ENCODE measurements at regions not wholly inside any gene's neighbourhood (a gene's known extent, or its start where the extent isn't known, plus 50 kb on each side); places are given as distances from the start of the nearest gene placed in this dataset.
A peak's percentile ranks its signal among the peaks of the same experiment; 100 is the strongest.

DNA sequence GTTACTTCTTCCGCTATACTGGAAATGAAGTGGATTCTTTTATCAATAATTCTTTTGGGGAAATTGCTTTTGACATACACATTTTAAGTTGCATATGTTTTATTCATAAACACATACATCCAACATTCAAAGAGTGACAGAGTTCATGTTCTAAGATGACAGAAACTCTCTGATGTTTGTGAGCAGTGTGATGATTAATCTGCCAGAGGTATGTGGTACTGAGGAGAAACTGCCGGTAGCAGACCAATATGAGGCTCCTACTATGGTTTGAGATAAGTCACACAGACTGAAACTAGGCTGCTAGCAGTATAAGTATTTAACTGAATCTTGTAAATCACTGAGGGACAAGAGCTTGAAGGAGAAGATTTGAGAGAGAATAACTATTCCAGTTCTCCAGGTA, 524.1 kb upstream of the SEMA3D start:
- DNase-seq (ENCODE audit: low read depth in 2 of 2), result no peak
- H3K4me3 ChIP-seq (replicated peaks in 1 of 2; ENCODE audit: low read depth in 2 of 2, low read length in 2 of 2), result no peak overlapping the region
- TF ChIP-seq, protein P1, sequence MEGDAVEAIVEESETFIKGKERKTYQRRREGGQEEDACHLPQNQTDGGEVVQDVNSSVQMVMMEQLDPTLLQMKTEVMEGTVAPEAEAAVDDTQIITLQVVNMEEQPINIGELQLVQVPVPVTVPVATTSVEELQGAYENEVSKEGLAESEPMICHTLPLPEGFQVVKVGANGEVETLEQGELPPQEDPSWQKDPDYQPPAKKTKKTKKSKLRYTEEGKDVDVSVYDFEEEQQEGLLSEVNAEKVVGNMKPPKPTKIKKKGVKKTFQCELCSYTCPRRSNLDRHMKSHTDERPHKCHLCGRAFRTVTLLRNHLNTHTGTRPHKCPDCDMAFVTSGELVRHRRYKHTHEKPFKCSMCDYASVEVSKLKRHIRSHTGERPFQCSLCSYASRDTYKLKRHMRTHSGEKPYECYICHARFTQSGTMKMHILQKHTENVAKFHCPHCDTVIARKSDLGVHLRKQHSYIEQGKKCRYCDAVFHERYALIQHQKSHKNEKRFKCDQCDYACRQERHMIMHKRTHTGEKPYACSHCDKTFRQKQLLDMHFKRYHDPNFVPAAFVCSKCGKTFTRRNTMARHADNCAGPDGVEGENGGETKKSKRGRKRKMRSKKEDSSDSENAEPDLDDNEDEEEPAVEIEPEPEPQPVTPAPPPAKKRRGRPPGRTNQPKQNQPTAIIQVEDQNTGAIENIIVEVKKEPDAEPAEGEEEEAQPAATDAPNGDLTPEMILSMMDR (IDR thresholded peaks at IDR 0.05; ENCODE audit: low read depth, low read length), result no peak

DNA sequence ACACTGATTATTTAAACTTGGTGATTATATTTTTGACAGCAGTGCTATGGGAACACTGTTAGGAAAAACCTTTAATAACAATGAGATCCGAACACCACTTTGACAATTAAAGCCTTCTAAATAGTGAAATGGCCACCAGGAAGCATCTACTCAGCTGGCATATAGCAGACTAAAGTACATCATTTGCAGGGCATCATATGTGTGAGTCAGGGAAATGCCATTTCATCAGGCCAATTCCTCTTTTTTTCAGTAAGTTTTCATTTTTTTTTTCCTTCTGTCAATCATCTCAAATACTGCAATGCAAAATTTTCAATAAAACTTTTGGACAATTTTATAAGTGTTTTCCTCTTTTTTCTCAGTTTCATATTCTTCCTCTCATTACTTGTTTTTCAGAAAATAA, 521.4 kb upstream of the SEMA3D start:
- no peak for DNase-seq (ENCODE audit: low read depth in 2 of 2)
- TF ChIP-seq, protein P1 (IDR thresholded peaks at IDR 0.05; ENCODE audit: low read depth, low read length), result no peak
- H3K4me3 ChIP-seq (replicated peaks in 1 of 2; ENCODE audit: low read depth in 2 of 2, low read length in 2 of 2), result no peak overlapping the region

DNA sequence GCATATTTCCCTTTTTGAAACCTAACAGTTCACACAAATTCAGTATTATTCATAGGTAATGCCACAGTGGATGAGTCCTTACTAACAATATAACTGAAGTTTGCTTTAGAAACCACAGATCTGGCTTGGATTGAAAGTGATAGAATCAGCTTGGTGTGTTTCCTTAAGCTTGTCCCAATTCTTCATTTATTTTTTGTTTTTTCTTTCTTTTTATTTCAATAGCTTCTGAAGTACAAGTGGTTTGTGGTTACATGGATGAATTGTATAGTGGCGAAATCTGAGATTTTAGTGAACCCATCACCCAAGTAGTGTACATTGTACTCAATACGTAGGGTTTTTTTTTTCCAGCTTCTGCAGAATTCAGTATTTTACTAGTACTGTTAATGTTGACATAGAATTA, 518.2 kb upstream of the SEMA3D start:
- TF ChIP-seq, protein P1 (IDR thresholded peaks at IDR 0.05; ENCODE audit: low read depth, low read length), result no peak
- no peak for DNase-seq (ENCODE audit: low read depth in 2 of 2)
- H3K4me3 ChIP-seq (replicated peaks in 1 of 2; ENCODE audit: low read depth in 2 of 2, low read length in 2 of 2), result no peak overlapping the region

DNA sequence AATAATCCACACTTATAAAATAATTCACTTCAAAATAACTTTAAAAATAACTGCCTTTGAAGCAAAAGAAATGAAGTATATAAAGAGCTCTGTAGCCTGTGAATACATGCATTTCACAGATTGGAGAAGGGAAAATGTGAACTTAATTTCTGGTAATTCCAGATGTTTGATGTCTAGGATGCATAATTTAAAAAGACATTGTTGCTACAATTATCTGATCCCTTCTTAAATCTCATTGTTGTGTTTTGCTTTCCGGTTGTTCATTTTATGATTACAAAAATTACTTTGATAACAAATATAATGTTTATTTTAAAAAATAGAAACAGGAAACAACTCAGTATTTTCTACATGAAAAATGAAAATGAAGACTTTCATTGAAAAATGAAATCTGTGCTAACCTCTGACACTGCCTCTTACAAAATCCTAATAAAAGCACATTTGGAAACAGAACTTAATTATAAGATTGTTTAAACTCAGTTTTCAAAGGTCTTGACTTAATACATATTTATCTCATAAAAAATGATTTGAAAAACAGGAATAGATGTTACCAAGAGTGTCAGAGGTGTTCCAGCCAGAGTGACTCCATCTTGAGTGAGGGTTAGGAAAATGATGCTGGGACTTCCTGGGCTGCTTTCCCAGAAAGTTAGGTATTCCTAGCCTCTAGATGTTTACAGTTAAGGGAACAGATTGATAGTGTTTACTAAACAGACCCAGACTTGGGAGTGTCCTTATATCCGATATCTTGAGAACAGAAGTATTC, 516.6 kb upstream of the SEMA3D start:
- TF ChIP-seq, protein P1 (IDR thresholded peaks at IDR 0.05; ENCODE audit: low read depth, low read length), result no peak
- no peak for DNase-seq (ENCODE audit: low read depth in 2 of 2)
- H3K4me3 ChIP-seq (replicated peaks in 1 of 2; ENCODE audit: low read depth in 2 of 2, low read length in 2 of 2), result no peak overlapping the region

DNA sequence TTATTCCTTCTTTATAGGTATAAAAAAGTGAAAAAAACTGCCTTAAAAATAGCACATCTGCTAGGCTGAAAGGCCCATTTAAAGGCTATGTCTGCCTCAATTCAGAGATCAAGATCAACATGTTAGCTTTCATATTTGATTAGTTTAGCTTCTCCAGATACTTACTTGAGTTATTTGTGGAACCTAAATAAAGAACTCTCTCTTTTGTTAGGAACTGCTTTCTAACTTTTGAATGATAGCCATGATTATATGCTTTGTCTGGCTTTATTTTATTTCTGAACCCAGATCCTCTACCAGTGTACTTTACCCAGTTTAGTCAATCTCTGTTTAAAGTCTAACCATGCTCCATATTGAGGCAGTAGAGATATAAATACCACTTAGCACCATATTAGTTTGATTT, 515.5 kb upstream of the SEMA3D start:
- DNase-seq (ENCODE audit: low read depth in 2 of 2), result no peak
- TF ChIP-seq, protein P1 (IDR thresholded peaks at IDR 0.05; ENCODE audit: low read depth, low read length), result no peak
- no peak overlapping the region for H3K4me3 ChIP-seq (replicated peaks in 1 of 2; ENCODE audit: low read depth in 2 of 2, low read length in 2 of 2)

DNA sequence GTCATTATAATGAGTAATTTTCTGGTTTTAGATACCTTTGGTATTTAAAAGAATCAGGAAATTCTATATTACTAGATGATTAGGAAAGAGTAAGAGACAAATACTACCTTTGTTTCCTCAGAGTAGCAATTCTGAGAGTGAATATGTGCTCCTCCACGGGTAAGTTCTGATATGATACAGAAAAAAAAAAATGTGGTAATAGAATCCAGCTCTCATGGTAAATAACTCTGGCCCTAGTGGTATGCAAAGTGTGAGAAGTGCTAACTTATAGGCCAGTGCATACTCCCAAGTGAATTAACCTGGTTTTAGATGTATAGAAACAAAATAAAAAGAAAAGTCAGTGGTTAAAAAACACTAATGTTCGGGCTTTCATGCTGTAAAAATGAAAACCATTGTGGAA, 512.6 kb upstream of the SEMA3D start:
- no peak for DNase-seq (ENCODE audit: low read depth in 2 of 2)
- TF ChIP-seq, protein P1 (IDR thresholded peaks at IDR 0.05; ENCODE audit: low read depth, low read length), result no peak
- no peak overlapping the region for H3K4me3 ChIP-seq (replicated peaks in 1 of 2; ENCODE audit: low read depth in 2 of 2, low read length in 2 of 2)

DNA sequence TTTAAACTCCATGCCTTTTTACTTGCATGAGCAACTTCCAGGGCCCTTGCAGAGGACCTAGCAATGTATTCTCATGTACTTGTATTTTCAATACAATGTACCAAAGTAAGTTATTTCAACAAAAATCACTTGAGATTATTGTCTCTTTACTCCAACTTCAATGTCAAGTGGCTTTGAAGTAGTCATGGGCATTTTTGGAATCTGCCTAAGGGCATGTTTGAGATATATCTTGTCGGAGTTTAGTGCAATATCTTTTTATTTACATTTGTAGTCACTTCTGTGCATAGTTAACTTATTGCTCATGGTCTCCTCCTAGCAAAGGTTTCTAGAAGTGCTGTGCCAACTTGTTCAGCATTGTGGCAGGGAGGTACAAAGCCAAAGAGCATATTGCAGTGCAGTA, 508.7 kb upstream of the SEMA3D start:
- H3K4me3 ChIP-seq (replicated peaks in 1 of 2; ENCODE audit: low read depth in 2 of 2, low read length in 2 of 2), result no peak overlapping the region
- peak; percentile 13 to 26 for DNase-seq (ENCODE audit: low read depth in 2 of 2)
- TF ChIP-seq, protein P1 (IDR thresholded peaks at IDR 0.05; ENCODE audit: low read depth, low read length), result no peak

Measured in cardiac fibroblast (primary cell).